Nephron progenitor cell (in vitro differentiated cells): ENCODE measurements at regions not wholly inside any gene's neighbourhood (a gene's known extent, or its start where the extent isn't known, plus 50 kb on each side); places are given as distances from the start of the nearest gene placed in this dataset.

ENCODE experiments used
- DNase-seq: peaks from one replicate; pipeline ENCODE4 v3.0.0; 2021
- H3K27ac Mint-ChIP-seq: 2 replicates; pipeline ENCODE4 v1.8.0; 2021; ENCODE audit warnings: mild to moderate bottlenecking, moderate library complexity, mixed read lengths
- H3K27me3 Mint-ChIP-seq: 2 replicates; pipeline ENCODE4 v1.8.0; 2021; ENCODE audit warnings: mild to moderate bottlenecking, low read depth, mixed read lengths; ENCODE audit not compliant: poor library complexity
- H3K36me3 Mint-ChIP-seq: 2 replicates; pipeline ENCODE4 v1.8.0; 2021; ENCODE audit warnings: low read depth, mixed read lengths
- H3K4me1 Mint-ChIP-seq: 2 replicates; pipeline ENCODE4 v1.8.0; 2021; ENCODE audit warnings: mixed read lengths
- H3K4me3 Mint-ChIP-seq: 2 replicates; pipeline ENCODE4 v1.8.0; 2021; ENCODE audit warnings: mild to moderate bottlenecking, moderate library complexity, mixed read lengths
- H3K9me3 Mint-ChIP-seq: 2 replicates; pipeline ENCODE4 v1.8.0; 2021; ENCODE audit warnings: mild to moderate bottlenecking, moderate library complexity, mixed read lengths
- CTCF ChIP-seq: fragments of 200-600 bp; sonication (generic); IDR thresholded peaks from 2 replicates; pipeline ENCODE4 v1.5.0; 2021; ENCODE audit warnings: antibody characterized with exemption

DNA sequence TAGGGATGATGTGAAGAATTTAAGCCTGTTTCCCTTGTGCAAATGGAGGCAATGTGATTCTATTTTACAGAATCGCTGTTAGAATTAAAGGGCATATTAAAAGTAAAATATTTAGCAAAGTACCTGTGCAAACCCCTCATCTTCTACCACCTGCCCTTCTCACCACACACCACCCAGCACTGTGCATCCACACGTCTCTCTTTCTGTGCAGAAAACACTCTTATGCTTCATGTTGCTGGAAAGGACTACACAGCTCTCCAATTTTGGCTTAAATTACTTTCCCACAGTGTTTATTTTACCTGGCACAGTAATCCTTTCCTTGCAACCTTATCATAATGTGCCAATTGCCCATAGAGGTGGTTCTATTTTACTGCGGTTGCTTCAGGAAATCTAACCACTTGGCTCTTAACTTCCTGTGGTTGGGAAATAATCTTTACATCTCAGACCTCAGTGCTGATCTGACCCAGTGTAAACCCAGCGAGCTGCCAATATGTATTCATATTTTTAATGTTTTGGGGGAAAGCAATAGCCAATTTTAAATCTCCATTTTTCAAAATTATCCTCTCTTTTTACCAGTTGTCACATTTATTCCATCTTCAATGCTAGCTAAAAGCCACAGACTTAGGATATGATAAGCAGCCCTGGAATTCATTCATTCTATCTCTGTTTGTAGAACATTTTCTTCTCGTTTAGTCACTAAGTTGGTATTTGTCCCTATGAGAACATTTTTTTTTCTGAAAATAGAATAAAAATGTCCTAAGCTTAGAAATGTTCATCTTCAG lies 250.9 kb downstream of the DSEL start:
- Mint-ChIP-seq H3K4me3 (no peak overlapping the region), H3K36me3 (no peaks in the 10 kb centered on the region), H3K27me3 (peaks cover 3% of the 10 kb centered on the region), H3K27ac (no peak overlapping the region), H3K4me1 (no peaks in the 10 kb centered on the region), H3K9me3 (no peaks in the 10 kb centered on the region)
- DNase-seq: no peak
- no peak for TF ChIP-seq CTCF

GRCh38 chr18:67261931-67262552 lies 254.5 kb downstream of the DSEL start:
- H3K27me3 Mint-ChIP-seq: peaks cover 4% of the 10 kb centered on the region
- no peaks in the 10 kb centered on the region for H3K36me3 Mint-ChIP-seq
- H3K4me1 Mint-ChIP-seq: no peaks in the 10 kb centered on the region
- DNase-seq: no peak
- TF ChIP-seq CTCF: no peak
- H3K4me3 Mint-ChIP-seq: no peak overlapping the region
- no peaks in the 10 kb centered on the region for H3K9me3 Mint-ChIP-seq
- H3K27ac Mint-ChIP-seq: no peak overlapping the region

- Mint-ChIP-seq H3K4me1 (no peaks in the 10 kb centered on the region), H3K9me3 (no peaks in the 10 kb centered on the region), H3K27me3 (peaks cover 4% of the 10 kb centered on the region), H3K36me3 (no peaks in the 10 kb centered on the region), H3K4me3 (no peak overlapping the region), H3K27ac (no peak overlapping the region)
- no peak for DNase-seq
- TF ChIP-seq CTCF: no peak
Measured at GRCh38 chr18:67260841-67261240, 255.7 kb downstream of the DSEL start.

- Mint-ChIP-seq H3K9me3 (peaks cover 8% of the 10 kb centered on the region), H3K27me3 (peaks cover 2% of the 10 kb centered on the region), H3K36me3 (no peaks in the 10 kb centered on the region), H3K4me1 (no peaks in the 10 kb centered on the region), H3K4me3 (no peak overlapping the region), H3K27ac (no peak overlapping the region)
- no peak for TF ChIP-seq CTCF
- no peak for DNase-seq
Measured at GRCh38 chr18:67250776-67251424, 265.6 kb downstream of the DSEL start.

GRCh38 chr18:67243799-67244587 lies 272.5 kb downstream of the DSEL start:
- no peak for TF ChIP-seq CTCF
- Mint-ChIP-seq H3K4me1 (no peaks in the 10 kb centered on the region), H3K27me3 (no peaks in the 10 kb centered on the region), H3K4me3 (no peak overlapping the region), H3K27ac (no peak overlapping the region), H3K9me3 (no peaks in the 10 kb centered on the region), H3K36me3 (no peaks in the 10 kb centered on the region)
- no peak for DNase-seq
